KMS-11 (cell line): ENCODE measurements at regions not wholly inside any gene's neighbourhood (a gene's known extent, or its start where the extent isn't known, plus 50 kb on each side); places are given as distances from the start of the nearest gene placed in this dataset.

Experiments
- H2AFZ ChIP-seq: fragments of 200-600 bp; sonication (generic); 2 replicates; pipeline ENCODE4 v1.6.1; 2016; ENCODE audit warnings: antibody characterized with exemption, mixed run types, low read depth
- H3K27ac ChIP-seq: fragments of 200-600 bp; sonication (generic); 2 replicates; pipeline ENCODE4 v1.6.1; 2016; ENCODE audit warnings: mild to moderate bottlenecking, mixed run types
- H3K27me3 ChIP-seq: fragments of 200-600 bp; sonication (generic); 2 replicates; pipeline ENCODE4 v1.6.1; 2017; ENCODE audit warnings: mild to moderate bottlenecking, low read depth, mixed run types, moderate library complexity; ENCODE audit not compliant: insufficient read depth
- H3K36me3 ChIP-seq: fragments of 200-600 bp; sonication (generic); 2 replicates; pipeline ENCODE4 v1.6.1; 2017; ENCODE audit warnings: mild to moderate bottlenecking, mixed run types; ENCODE audit not compliant: insufficient read depth
- H3K4me1 ChIP-seq: fragments of 200-600 bp; sonication (generic); 2 replicates; pipeline ENCODE4 v1.6.1; 2016; ENCODE audit warnings: mild to moderate bottlenecking, low read depth, mixed run types; ENCODE audit not compliant: poor library complexity, severe bottlenecking
- H3K4me2 ChIP-seq: fragments of 200-600 bp; sonication (generic); 2 replicates; pipeline ENCODE4 v1.7.0; 2016; ENCODE audit warnings: mild to moderate bottlenecking, mixed run types
- H3K4me3 ChIP-seq: fragments of 200-600 bp; sonication (generic); IDR thresholded peaks from 2 replicates; pipeline ENCODE4 v1.6.1; 2017; ENCODE audit warnings: low read depth, low read length, mixed read lengths; ENCODE audit not compliant: insufficient read depth
- H3K79me2 ChIP-seq: fragments of 200-600 bp; sonication (generic); 2 replicates; pipeline ENCODE4 v1.6.1; 2016; ENCODE audit warnings: low read depth, mixed run types; ENCODE audit not compliant: insufficient read depth
- H3K9ac ChIP-seq: fragments of 200-600 bp; sonication (generic); 2 replicates; pipeline ENCODE4 v1.6.1; 2016; ENCODE audit warnings: mild to moderate bottlenecking, mixed run types
- H4K20me1 ChIP-seq: fragments of 200-600 bp; sonication (generic); 2 replicates; pipeline ENCODE4 v1.6.1; 2016; ENCODE audit warnings: mild to moderate bottlenecking, mixed run types; ENCODE audit not compliant: insufficient read depth
- TF ChIP-seq, protein P1 (sequence below): fragments of 200-600 bp; sonication (generic); conservative IDR thresholded peaks from 2 replicates; pipeline ENCODE4 v1.6.1; 2017; ENCODE audit warnings: low read depth, mild to moderate bottlenecking, antibody characterized with exemption, low read length, moderate library complexity, mixed read lengths

DNA sequence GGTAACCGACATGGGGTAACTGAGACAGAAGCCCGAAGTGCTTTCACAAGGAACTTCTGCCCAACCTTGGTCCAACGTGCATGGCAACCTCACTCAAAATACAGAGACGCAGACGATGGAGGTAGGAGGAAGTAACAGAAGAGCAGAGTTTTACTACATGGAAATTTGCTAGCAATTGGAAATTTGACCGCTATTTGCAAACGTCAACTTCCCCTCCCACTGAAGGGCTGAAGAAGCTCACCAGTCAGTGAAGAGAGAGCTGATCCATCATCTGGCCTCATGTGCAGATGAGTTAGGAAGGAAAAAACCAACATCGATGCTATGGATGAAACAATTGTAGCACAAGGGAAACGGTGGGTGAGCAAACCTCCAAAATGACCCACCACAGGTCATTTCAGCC lies 196.7 kb downstream of the RGS3 start:
- TF ChIP-seq, protein P1, sequence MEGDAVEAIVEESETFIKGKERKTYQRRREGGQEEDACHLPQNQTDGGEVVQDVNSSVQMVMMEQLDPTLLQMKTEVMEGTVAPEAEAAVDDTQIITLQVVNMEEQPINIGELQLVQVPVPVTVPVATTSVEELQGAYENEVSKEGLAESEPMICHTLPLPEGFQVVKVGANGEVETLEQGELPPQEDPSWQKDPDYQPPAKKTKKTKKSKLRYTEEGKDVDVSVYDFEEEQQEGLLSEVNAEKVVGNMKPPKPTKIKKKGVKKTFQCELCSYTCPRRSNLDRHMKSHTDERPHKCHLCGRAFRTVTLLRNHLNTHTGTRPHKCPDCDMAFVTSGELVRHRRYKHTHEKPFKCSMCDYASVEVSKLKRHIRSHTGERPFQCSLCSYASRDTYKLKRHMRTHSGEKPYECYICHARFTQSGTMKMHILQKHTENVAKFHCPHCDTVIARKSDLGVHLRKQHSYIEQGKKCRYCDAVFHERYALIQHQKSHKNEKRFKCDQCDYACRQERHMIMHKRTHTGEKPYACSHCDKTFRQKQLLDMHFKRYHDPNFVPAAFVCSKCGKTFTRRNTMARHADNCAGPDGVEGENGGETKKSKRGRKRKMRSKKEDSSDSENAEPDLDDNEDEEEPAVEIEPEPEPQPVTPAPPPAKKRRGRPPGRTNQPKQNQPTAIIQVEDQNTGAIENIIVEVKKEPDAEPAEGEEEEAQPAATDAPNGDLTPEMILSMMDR = no peak
- no peaks in the 10 kb centered on the region for H3K27me3 ChIP-seq
- no peak overlapping the region for H3K4me3 ChIP-seq
- H4K20me1 ChIP-seq = no peaks in the 10 kb centered on the region
- H3K36me3 ChIP-seq = no peaks in the 10 kb centered on the region
- H3K79me2 ChIP-seq = no peaks in the 10 kb centered on the region
- no peak overlapping the region for H2AFZ ChIP-seq
- no peak overlapping the region for H3K4me2 ChIP-seq
- no peak overlapping the region for H3K27ac ChIP-seq
- H3K9ac ChIP-seq = no peak overlapping the region
- no peaks in the 10 kb centered on the region for H3K4me1 ChIP-seq

DNA sequence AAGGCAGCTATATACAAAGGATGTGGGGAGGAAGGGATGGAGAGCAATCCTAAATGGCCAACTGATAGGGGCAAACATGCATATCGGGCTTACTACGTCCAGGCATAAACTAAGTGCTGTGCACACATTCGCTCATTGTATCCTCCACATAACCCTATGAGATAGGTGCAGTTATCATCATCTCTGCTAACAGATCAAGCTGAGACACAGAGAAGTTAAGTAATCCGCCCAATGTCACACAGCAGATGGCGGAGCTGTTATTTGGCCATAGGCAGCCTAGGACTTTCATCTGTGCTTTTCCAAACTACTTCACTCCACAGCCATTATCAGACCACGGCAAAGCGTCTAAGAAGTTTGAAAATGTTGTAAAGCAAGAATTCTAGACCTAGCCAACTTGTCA lies 197.5 kb downstream of the RGS3 start:
- no peak overlapping the region for H2AFZ ChIP-seq

DNA sequence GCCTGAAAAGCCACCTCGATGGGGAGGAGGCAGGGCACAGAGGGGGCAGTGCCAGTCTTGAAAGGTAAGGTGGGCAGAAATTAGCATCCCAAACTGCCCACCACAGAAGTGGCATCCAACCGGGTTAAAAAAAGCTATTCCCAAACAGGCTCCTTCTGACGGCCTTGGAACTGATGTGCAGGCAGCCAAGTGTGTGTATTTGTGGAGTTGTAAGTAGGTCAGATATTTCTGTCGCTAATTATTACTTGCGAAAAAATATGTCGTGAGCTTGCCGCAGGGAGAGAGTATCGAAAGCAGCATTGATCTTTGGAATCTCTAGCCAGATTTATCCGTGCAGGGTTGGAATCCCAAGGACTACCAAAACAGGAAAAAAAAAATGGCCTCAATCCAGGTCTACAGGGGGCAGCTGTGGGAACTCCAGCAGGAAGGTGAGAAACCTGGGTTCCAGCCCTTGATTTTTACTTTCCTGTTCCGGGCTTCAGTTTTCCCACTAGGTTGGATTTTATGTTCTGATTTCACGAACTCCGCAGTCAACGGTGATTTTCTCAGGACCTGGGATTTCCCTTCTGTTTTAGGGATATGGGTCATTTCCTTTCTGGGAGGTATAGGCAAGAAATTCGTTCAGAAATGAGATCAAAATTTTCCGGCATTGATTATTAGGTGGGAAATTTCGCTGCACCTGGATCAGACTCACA lies 200.8 kb downstream of the RGS3 start:
- Histone ChIP-seq H3K4me1 (no peaks in the 10 kb centered on the region), H3K79me2 (no peaks in the 10 kb centered on the region), H3K27ac (no peak overlapping the region), H3K4me3 (no peak overlapping the region), H3K36me3 (no peaks in the 10 kb centered on the region), H3K27me3 (no peaks in the 10 kb centered on the region), H2AFZ (no peak overlapping the region), H3K4me2 (no peak overlapping the region), H4K20me1 (no peaks in the 10 kb centered on the region), H3K9ac (no peak overlapping the region)
- TF ChIP-seq, protein P1 = no peak

More for the DNA sequence above, 197.5 kb downstream of the RGS3 start:
- H3K4me1 ChIP-seq = no peaks in the 10 kb centered on the region
- H3K27ac ChIP-seq = no peak overlapping the region
- TF ChIP-seq, protein P1 = no peak
- no peaks in the 10 kb centered on the region for H3K79me2 ChIP-seq
- no peak overlapping the region for H3K4me2 ChIP-seq
- no peaks in the 10 kb centered on the region for H4K20me1 ChIP-seq
- no peaks in the 10 kb centered on the region for H3K27me3 ChIP-seq
- H3K4me3 ChIP-seq = no peak overlapping the region
- no peaks in the 10 kb centered on the region for H3K36me3 ChIP-seq
- no peak overlapping the region for H3K9ac ChIP-seq

DNA sequence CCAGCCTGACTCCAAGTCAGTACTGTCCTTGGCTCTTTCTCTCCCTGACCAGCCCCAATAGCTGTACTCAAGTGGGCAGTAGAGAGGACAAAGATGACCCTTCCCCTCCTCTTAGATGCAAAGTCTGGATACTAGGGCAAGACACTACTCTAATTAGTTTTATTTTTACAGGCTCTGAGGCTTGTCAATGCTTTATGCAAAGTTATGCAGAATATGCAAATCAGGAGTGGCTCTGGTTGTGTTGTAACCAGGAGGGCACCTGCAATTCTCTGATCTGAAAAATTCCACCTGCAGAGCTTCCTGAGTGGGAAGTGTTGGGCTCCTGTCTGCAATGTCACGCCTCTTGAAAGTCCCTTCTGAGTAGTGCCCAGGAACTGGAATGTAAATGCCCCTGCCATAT lies 201.5 kb downstream of the RGS3 start:
- Histone ChIP-seq H3K4me3 (no peak overlapping the region), H3K4me1 (no peaks in the 10 kb centered on the region), H3K27ac (no peak overlapping the region), H3K4me2 (no peak overlapping the region), H3K79me2 (no peaks in the 10 kb centered on the region), H4K20me1 (no peaks in the 10 kb centered on the region), H2AFZ (no peak overlapping the region), H3K27me3 (no peaks in the 10 kb centered on the region), H3K9ac (no peak overlapping the region), H3K36me3 (no peaks in the 10 kb centered on the region)
- TF ChIP-seq, protein P1 = no peak
